ENCODE measurements at regions not wholly inside any gene's neighbourhood (a gene's known extent, or its start where the extent isn't known, plus 50 kb on each side); places are given as distances from the start of the nearest gene placed in this dataset.

- H3K27ac ChIP-seq, result no peak overlapping the region
- TF ChIP-seq CTCF (conservative IDR thresholded peaks at IDR 0.05), result no peak
Measured at GRCh38 chr5:35561396-35561795, 56.3 kb upstream of the SPEF2 start.

GRCh38 chr5:35557748-35558147, 59.9 kb upstream of the SPEF2 start:
- TF ChIP-seq CTCF (conservative IDR thresholded peaks at IDR 0.05), result no peak
- no peak overlapping the region for H3K27ac ChIP-seq

GRCh38 chr5:35557199-35557598, 60.5 kb upstream of the SPEF2 start:
- TF ChIP-seq CTCF (conservative IDR thresholded peaks at IDR 0.05), result no peak
- H3K27ac ChIP-seq, result no peak overlapping the region

- no peak for TF ChIP-seq CTCF (conservative IDR thresholded peaks at IDR 0.05)
- H3K27ac ChIP-seq, result no peak overlapping the region
Measured at GRCh38 chr5:35554016-35554415, 63.6 kb upstream of the SPEF2 start.

GRCh38 chr5:35545190-35545589, 72.5 kb upstream of the SPEF2 start:
- no peak overlapping the region for H3K27ac ChIP-seq
- TF ChIP-seq CTCF (conservative IDR thresholded peaks at IDR 0.05), result no peak

- no peak for TF ChIP-seq CTCF (conservative IDR thresholded peaks at IDR 0.05)
- no peak overlapping the region for H3K27ac ChIP-seq
Measured at GRCh38 chr5:35543408-35543807, 74.3 kb upstream of the SPEF2 start.

GRCh38 chr5:35540002-35540401, 77.7 kb upstream of the SPEF2 start:
- TF ChIP-seq CTCF (conservative IDR thresholded peaks at IDR 0.05), result no peak
- no peak overlapping the region for H3K27ac ChIP-seq
